Inferior parietal cortex (tissue), 1 donor: ENCODE measurements at regions not wholly inside any gene's neighbourhood (a gene's known extent, or its start where the extent isn't known, plus 50 kb on each side); places are given as distances from the start of the nearest gene placed in this dataset.
A peak's percentile ranks its signal among the peaks of the same experiment; 100 is the strongest.

Experiments
- DNase-seq: peaks from one replicate; pipeline ENCODE4 v3.0.0-alpha.2; 2016; ENCODE audit errors: extremely low spot score

- no peak for DNase-seq
Measured at GRCh38 chr5:79871364-79872120, 119.5 kb downstream of the MTX3 start.

- DNase-seq, result no peak
Measured at GRCh38 chr5:79868163-79868670, 122.8 kb downstream of the MTX3 start.

- DNase-seq, result no peak
Measured at GRCh38 chr5:79865579-79865978, 125.5 kb downstream of the MTX3 start.

DNA sequence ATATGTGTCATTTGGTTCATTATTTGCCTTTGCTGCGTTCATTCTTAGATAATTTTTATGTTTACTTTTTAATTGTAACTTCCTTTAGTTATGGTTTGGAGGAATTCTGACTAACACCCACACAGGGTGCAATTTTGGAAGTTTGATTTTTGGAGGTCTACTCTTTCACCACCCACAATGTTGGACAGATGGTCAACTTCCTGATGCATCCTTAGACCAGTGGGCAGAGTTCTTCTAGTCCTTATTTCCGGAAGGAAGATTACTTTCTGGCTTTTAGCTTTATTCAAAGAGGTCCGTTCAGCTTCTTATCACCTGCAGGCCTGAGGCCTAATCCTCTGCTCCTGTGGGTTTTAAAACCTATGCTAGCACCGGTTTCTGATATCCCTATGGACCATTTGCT, 126.7 kb downstream of the MTX3 start:
- DNase-seq, result no peak

DNA sequence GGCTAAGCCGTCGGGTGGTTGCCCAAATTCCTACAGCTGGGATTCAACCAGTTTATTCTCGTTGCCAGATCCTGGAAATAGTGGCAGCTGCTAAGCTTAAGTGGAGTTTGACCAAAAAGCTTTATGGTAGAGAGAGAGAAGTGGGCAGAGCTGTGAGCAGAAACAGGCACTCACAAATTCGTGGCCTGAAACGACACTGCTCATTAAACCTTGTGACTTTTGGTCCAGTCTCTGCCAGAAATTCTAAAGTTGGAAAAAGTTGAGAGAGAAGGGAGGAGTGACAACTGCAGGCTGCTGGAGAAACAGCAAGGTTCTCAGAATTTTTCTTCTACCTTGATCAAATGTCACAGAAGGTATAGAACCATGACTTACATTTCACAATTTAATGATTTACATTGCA, 131.5 kb downstream of the MTX3 start:
- DNase-seq, result no peak

DNA sequence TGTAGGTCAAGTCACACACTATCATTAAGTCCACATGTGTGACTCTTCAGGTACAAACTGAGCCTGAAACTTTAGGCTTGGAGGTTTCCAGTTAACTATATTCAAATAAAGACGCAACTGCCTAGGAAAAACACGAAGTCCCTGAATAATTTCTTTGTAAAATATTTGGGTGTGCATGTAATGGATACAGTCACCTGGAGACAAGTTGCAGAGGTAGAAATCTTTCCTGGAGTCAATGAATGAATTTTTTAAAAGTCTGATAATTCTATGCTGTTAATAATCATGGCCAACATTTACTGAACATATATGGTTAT, 132.7 kb downstream of the MTX3 start:
- DNase-seq, result no peak

DNA sequence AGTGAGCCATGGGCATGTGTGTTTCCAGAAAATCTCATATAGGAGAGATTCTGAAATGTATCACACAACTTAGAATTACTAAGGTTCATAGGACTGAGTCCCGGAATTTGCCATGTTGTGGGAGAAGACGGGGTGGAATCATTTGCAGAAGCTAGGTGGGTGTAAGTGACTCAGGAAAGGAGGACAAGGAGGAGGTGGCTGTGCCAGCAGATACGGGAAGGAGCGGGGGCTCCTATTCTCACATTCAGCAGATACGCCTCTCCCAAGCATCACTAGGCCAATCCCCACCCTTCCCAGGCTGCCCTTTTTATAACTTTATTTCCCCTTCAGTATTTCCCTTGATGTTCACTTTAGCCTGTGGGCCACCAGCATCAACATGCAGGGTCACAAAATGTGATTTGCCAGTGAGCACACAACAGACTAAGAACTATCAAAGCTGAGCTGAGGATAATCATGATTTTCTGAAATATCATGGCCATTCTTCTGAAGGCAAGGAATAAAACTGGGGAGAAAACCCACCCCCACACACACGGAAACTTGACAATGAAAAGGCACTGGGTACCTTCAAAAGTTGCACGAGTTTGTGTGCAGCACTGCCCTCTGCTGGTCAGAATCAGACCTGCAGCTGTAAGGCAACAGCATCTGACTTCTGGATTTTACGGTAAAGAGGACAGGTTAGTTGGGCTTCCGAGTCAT, 133.2 kb downstream of the MTX3 start:
- DNase-seq, result peak; percentile 94

DNA sequence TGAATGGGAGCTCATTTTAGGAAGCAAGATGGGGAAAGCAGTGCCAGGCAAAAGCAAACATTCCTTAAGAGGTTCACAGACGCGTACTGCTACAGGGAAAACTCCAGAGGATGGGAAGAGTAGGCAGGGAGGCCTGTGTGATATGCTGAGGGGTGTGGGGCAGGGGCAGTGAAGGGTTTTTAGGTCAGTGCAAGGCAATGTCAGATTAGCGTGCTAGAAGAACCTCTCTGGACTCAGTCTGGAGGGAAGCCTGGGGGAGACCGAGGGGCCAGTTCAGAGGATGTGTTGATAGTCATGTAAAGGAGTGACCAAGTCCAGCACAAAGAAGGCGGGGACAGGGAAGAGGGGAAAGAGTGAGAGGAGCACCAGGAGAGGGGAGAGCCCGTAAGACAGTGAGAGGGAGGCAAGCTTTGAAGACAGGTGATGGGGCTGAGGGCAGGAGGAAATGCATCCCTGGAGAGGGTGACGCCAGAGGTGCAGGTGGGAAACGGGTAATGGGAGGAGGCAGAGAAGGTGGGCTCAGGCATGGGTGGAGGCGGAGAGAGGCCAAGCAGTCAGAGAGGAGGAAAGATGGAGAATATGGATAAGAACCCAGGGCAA, 134.5 kb downstream of the MTX3 start:
- no peak for DNase-seq

DNA sequence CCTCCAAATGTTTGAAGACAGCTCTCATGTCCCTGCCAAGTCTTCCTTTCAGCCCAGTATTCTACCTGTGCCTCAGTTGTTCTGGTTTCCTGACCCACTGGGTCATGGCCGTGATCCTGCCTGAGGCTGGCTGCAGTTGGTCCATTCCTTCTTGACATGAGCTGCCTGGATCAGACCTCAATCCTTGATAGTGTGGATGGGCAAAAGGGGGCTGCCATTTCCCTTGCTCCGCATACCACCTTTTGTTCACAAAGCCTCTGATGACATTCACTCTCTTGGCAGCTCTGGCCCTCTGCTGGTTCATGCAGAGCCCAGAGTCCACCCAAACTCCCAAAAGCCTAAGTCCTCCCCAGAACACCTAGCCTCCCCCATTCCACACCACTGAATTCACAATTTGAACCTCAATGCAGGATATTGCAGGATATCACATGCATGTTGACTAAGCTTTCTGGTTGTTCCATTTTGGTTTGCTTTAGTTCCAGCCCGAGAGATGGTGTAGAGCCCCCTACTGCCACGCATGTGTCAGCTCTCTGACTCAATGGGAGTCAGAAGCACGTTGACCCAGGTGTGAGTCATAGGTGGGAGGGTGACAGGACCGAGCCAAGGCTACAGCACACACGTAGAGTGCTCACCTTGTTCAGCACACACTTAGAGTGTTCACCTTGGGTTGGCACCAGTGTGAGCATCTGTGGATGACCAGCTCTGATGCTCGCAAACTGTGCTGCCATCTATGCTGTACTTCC, 137.2 kb downstream of the MTX3 start:
- DNase-seq, result no peak

GRCh38 chr5:79853028-79853427, 138.0 kb downstream of the MTX3 start:
- DNase-seq, result no peak

DNA sequence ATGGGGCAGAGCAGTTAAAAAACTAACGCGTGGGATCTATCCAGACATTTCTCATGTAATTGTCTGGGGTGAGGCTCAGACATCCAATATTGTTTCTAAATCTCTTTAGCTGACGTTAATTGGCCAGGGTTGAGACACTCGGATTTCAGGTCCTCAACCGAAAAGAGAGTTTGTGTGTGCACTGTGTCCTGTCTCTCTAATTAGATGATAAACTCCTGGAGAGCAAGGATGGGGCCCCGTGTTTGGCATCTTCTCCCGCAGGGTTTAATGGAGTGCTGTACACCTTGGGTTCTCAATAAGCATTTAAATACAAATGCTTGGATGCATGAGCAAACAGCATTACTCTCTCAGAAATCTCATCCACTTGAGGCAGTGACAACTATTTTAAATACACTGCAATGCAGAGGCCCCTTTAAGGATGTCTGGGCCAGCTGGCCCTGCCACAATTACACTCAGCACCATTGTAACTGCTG, 139.6 kb downstream of the MTX3 start:
- DNase-seq, result no peak

- DNase-seq, result no peak
Measured at GRCh38 chr5:79850941-79851340, 140.1 kb downstream of the MTX3 start.

DNA sequence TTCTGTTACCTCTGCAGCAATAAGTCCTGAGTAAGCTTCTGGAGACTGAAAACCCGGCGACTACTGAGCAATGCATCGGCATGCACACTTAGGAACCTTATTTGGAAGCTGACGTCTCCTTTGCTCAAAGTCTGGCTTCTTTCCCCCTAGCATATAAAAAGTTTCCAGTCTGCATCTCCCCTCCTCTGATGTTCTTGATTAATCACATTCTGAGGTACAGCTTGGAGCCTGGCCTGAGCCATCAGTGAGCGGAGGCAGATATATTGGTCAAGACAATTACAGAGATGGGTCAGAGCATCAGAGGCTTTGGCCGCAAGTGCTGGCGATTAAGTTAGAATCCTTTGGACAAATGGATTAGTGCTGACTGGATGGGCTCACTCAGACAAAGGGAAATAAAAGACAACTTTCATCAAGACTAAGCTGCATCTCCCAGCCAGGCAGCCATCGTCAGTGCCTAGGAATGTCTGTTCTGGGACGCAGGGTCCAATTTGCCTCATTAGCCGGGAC, 140.7 kb downstream of the MTX3 start:
- DNase-seq, result no peak

- no peak for DNase-seq
Measured at GRCh38 chr5:79849486-79850315, 141.4 kb downstream of the MTX3 start.
